ENCODE measurements at regions not wholly inside any gene's neighbourhood (a gene's known extent, or its start where the extent isn't known, plus 50 kb on each side); places are given as distances from the start of the nearest gene placed in this dataset.

DNA sequence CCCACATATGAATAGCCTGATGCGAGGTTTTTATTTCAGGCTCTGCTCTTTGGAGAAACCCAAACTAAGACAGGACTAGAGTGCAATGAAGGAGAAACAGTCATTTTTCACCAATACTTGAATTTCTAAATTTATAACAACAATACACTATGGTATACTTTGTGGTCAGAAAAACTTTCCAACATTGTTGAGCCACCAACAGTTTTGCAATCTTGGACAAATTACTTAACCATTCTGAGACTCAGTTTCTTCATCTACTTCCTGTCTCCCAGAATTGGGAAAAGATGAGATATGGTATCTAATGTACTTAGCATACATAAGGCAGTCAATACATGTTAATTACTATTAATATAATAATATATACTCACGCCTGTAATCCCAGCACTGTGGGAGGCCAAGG lies 519.8 kb upstream of the PLXNA2 start:
- TF ChIP-seq, protein P1, sequence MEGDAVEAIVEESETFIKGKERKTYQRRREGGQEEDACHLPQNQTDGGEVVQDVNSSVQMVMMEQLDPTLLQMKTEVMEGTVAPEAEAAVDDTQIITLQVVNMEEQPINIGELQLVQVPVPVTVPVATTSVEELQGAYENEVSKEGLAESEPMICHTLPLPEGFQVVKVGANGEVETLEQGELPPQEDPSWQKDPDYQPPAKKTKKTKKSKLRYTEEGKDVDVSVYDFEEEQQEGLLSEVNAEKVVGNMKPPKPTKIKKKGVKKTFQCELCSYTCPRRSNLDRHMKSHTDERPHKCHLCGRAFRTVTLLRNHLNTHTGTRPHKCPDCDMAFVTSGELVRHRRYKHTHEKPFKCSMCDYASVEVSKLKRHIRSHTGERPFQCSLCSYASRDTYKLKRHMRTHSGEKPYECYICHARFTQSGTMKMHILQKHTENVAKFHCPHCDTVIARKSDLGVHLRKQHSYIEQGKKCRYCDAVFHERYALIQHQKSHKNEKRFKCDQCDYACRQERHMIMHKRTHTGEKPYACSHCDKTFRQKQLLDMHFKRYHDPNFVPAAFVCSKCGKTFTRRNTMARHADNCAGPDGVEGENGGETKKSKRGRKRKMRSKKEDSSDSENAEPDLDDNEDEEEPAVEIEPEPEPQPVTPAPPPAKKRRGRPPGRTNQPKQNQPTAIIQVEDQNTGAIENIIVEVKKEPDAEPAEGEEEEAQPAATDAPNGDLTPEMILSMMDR (IDR thresholded peaks at IDR 0.05; ENCODE audit: low read depth, low read length, missing control alignments), result no peak
- DNase-seq (ENCODE audit: low read depth), result no peak
- no peak overlapping the region for H3K4me3 ChIP-seq (ENCODE audit: low read depth, low read length)

DNA sequence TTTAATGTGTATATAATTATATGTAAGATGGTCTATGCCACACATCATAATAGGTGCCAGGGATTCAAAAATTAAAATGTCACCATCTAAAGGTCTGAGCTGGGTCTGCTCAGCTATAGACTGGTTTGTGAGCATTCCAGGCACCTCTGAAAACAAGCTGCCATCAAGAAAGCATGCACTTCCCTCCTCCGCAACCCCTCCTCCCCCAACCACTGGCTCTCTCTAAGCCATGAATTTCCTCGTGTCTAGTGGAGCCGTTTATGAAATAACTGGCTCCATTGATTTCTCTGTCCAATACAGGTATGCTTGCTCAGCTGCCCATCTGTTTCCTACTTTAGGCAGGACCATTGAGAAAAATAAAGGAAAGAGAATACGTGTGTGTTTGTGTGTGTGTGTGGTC lies 522.6 kb upstream of the PLXNA2 start:
- H3K4me3 ChIP-seq (ENCODE audit: low read depth, low read length), result no peak overlapping the region
- TF ChIP-seq, protein P1 (IDR thresholded peaks at IDR 0.05; ENCODE audit: low read depth, low read length, missing control alignments), result no peak
- no peak for DNase-seq (ENCODE audit: low read depth)

DNA sequence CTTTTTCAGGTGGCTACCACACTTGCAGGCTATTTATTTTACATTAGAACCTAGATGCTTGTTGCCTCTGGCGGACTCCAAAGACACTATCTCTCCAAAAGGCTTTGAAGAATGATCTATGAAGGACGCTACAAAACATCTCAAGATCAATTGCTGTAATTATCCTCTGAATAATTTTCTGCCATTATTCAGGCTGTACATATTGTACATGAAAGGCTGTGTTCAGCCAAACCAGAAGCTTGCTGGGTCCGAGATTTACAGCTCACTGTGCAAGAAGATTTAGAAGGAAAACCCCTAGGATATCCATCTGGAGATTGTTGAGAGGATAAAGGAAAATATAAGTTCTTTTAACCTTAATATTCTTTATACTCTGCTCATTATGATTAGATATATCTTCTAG lies 523.6 kb upstream of the PLXNA2 start:
- DNase-seq (ENCODE audit: low read depth), result no peak
- TF ChIP-seq, protein P1 (IDR thresholded peaks at IDR 0.05; ENCODE audit: low read depth, low read length, missing control alignments), result no peak
- H3K4me3 ChIP-seq (ENCODE audit: low read depth, low read length), result no peak overlapping the region

DNA sequence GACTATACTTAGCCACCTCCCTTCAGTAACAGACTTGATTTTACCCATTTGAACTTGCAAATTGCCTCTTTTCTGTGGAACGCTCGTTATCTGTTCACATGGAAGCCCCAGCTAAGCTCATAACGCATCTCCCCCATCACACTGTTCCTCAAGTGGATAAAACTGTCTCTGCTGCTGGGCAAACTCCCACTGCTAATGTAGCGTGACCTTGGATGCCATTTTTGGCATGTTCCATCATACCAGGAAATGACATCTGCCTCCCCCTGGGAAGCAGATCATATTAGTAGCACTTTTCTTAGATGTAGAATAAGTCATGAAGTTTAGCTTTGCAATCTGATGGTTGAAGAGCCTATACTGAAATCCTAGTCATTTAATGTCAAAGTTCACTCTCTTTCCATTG lies 528.7 kb upstream of the PLXNA2 start:
- no peak for DNase-seq (ENCODE audit: low read depth)
- TF ChIP-seq, protein P1 (IDR thresholded peaks at IDR 0.05; ENCODE audit: low read depth, low read length, missing control alignments), result no peak
- no peak overlapping the region for H3K4me3 ChIP-seq (ENCODE audit: low read depth, low read length)

DNA sequence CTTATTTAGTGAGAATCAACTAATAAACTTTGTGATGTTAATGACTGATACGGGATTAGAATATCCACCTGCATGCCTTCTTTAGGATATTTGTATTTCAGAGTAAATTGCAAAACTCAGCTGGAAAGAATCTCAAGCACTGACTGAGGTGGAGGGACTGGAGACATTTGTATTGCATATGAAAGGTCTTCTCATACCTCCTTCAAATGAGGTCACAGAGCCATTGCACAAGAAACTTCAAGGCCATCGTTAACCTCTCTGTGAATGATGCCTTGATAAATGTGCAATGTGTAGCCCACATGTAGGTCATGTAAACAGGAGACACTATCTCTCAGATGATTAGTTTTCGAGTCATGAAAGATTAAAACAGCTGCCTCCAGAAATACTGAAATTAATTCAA lies 531.7 kb upstream of the PLXNA2 start:
- TF ChIP-seq, protein P1 (IDR thresholded peaks at IDR 0.05; ENCODE audit: low read depth, low read length, missing control alignments), result no peak
- DNase-seq (ENCODE audit: low read depth), result no peak
- no peak overlapping the region for H3K4me3 ChIP-seq (ENCODE audit: low read depth, low read length)

DNA sequence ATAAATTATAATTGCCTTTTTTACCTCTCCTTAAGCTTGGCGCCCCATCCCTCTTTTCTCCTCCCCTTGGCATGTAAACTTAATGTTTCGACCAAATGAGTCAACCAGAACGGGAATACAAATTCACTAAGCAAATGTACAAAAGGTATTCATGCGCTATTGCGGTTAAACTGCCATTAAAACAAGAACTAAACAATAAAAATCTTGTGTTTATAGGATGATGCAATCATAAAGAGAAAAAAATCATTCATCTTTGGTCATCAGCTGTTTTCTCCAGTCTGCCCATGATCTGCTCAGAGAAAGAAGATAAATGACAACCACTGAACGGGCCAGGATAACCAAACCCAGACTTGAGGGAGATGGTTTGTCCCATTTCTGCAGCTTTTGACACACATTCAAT lies 534.2 kb upstream of the PLXNA2 start:
- DNase-seq (ENCODE audit: low read depth), result no peak
- H3K4me3 ChIP-seq (ENCODE audit: low read depth, low read length), result no peak overlapping the region
- TF ChIP-seq, protein P1 (IDR thresholded peaks at IDR 0.05; ENCODE audit: low read depth, low read length, missing control alignments), result no peak

DNA sequence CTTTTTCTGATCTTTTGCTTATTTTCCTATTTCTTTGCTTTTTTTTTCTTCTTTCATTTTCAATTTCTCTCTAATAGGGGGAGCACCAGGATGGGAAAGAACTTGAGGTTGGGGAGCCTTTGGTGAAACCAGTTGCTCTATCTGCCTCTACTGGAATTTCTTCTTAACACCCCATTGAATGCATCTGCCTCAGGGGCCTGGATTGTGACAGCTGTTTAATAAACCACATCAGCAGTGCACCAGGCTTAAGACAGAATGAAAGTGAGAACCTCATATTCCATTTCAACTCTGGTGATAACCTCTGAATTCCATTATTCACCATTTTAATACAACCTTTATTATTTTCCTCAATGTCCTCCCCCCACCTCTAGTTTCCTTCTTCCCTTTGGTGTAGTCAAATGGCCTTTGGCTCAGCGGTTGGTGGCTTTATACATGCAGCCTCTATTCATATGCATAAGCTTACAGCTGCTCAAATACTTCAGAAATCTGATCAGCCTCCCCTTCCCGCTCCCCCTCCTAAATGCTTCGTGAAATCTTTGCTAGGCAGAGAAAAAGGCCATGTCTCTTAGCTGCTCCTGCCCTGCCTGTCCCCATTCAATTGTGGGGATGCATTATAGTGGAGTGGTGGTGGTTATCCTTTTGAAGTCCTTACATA lies 537.3 kb upstream of the PLXNA2 start:
- TF ChIP-seq, protein P1 (IDR thresholded peaks at IDR 0.05; ENCODE audit: low read depth, low read length, missing control alignments), result no peak
- no peak overlapping the region for H3K4me3 ChIP-seq (ENCODE audit: low read depth, low read length)
- no peak for DNase-seq (ENCODE audit: low read depth)
